Activated naive CD8-positive, alpha-beta T cell treated with anti-CD3 and anti-CD28 coated beads, Interleukin-2, amount 10 ng/mL, durations not matched to agents 7 days and 5 days (primary cell): ENCODE measurements at regions not wholly inside any gene's neighbourhood (a gene's known extent, or its start where the extent isn't known, plus 50 kb on each side); places are given as distances from the start of the nearest gene placed in this dataset.
"Not testable (repeated sequence)": the region's sequence is repeated elsewhere in the genome, so short reads cannot be mapped to it uniquely, and the experiment has no call there.

Experiments
- ATAC-seq: fragments of 150-1000 bp; cut with Tn5 transposase; one replicate; pipeline ENCODE4 v1.10.0; 2021; ENCODE audit warnings: low read depth, moderate library complexity
- POLR2A ChIA-PET: fragments of 350-600 bp; sonication (Branson Sonifier 250); formaldehyde crosslinking; loops from one replicate; lab custom pipeline; 2021; ENCODE audit warnings: antibody characterized with exemption; lab: Charles Lee
- DNase-seq: peaks from one replicate; pipeline ENCODE4 v3.0.0; 2021
- H3K27ac Mint-ChIP-seq: one replicate; pipeline ENCODE4 v1.8.0; 2022; ENCODE audit warnings: mild to moderate bottlenecking, mixed read lengths
- H3K27me3 Mint-ChIP-seq: one replicate; pipeline ENCODE4 v1.8.0; 2022; ENCODE audit warnings: mild to moderate bottlenecking, moderate library complexity, mixed read lengths
- H3K36me3 Mint-ChIP-seq: one replicate; pipeline ENCODE4 v1.8.0; 2021; ENCODE audit warnings: mild to moderate bottlenecking, mixed read lengths
- H3K4me1 Mint-ChIP-seq: one replicate; pipeline ENCODE4 v1.8.0; 2021; ENCODE audit warnings: mixed read lengths
- H3K4me3 Mint-ChIP-seq: one replicate; pipeline ENCODE4 v1.8.0; 2022; ENCODE audit warnings: mild to moderate bottlenecking, moderate library complexity, mixed read lengths
- H3K9me3 Mint-ChIP-seq: one replicate; pipeline ENCODE4 v1.8.0; 2021; ENCODE audit warnings: mixed read lengths

- Mint-ChIP-seq H3K4me3 (no peak overlapping the region), H3K36me3 (no peaks in the 10 kb centered on the region), H3K4me1 (no peaks in the 10 kb centered on the region), H3K27me3 (no peaks in the 10 kb centered on the region), H3K27ac (no peak overlapping the region), H3K9me3 (no peaks in the 10 kb centered on the region)
- DNase-seq (no peak), ATAC-seq (no peak)
- POLR2A ChIA-PET = no interaction called here
These were observed 138.0 kb upstream of the GHR start for GRCh38 chr5:42285230-42285629.

- Mint-ChIP-seq H3K4me1 (no peaks in the 10 kb centered on the region), H3K27me3 (no peaks in the 10 kb centered on the region), H3K4me3 (no peak overlapping the region), H3K36me3 (no peaks in the 10 kb centered on the region), H3K9me3 (peaks cover 4% of the 10 kb centered on the region), H3K27ac (no peak overlapping the region)
- DNase-seq (no peak), ATAC-seq (no peak)
- POLR2A ChIA-PET = no interaction called here
These were observed 122.7 kb upstream of the GHR start for GRCh38 chr5:42300496-42300895.

GRCh38 chr5:42301349-42301748 is 121.9 kb upstream of the GHR start:
- no peaks in the 10 kb centered on the region for H3K27me3 Mint-ChIP-seq
- H3K4me1 Mint-ChIP-seq = no peaks in the 10 kb centered on the region
- H3K4me3 Mint-ChIP-seq = no peak overlapping the region
- DNase-seq (no peak), ATAC-seq (no peak)
- H3K9me3 Mint-ChIP-seq = peaks cover 4% of the 10 kb centered on the region
- no peak overlapping the region for H3K27ac Mint-ChIP-seq
- H3K36me3 Mint-ChIP-seq = no peaks in the 10 kb centered on the region
- POLR2A ChIA-PET = no interaction called here

- Mint-ChIP-seq H3K27me3 (no peaks in the 10 kb centered on the region), H3K4me1 (no peaks in the 10 kb centered on the region), H3K36me3 (no peaks in the 10 kb centered on the region), H3K4me3 (no peak overlapping the region), H3K27ac (no peak overlapping the region), H3K9me3 (peaks cover 3% of the 10 kb centered on the region)
- POLR2A ChIA-PET = no interaction called here
- DNase-seq (no peak), ATAC-seq (no peak)
These were observed 121.1 kb upstream of the GHR start for GRCh38 chr5:42302186-42302585.

GRCh38 chr5:42306287-42306686 is 117.0 kb upstream of the GHR start:
- POLR2A ChIA-PET = no interaction called here
- Mint-ChIP-seq H3K36me3 (no peaks in the 10 kb centered on the region), H3K4me3 (no peak overlapping the region), H3K27ac (no peak overlapping the region), H3K4me1 (no peaks in the 10 kb centered on the region), H3K27me3 (no peaks in the 10 kb centered on the region), H3K9me3 (no peaks in the 10 kb centered on the region)
- ATAC-seq (no peak), DNase-seq (no peak)

- no peaks in the 10 kb centered on the region for H3K27me3 Mint-ChIP-seq
- POLR2A ChIA-PET = no interaction called here
- no peaks in the 10 kb centered on the region for H3K9me3 Mint-ChIP-seq
- no peak for ATAC-seq
- DNase-seq = no peak
- no peaks in the 10 kb centered on the region for H3K4me1 Mint-ChIP-seq
- H3K4me3 Mint-ChIP-seq = no peak overlapping the region
- H3K36me3 Mint-ChIP-seq = no peaks in the 10 kb centered on the region
- H3K27ac Mint-ChIP-seq = no peak overlapping the region
These were observed 113.4 kb upstream of the GHR start for GRCh38 chr5:42309865-42310264.

GRCh38 chr5:42315214-42315613 is 108.0 kb upstream of the GHR start:
- POLR2A ChIA-PET = no interaction called here
- ATAC-seq (no peak), DNase-seq (no peak)
- Mint-ChIP-seq H3K27ac (no peak overlapping the region), H3K27me3 (no peaks in the 10 kb centered on the region), H3K36me3 (peaks cover 1% of the 10 kb centered on the region), H3K9me3 (peaks cover 2% of the 10 kb centered on the region), H3K4me3 (no peak overlapping the region), H3K4me1 (no peaks in the 10 kb centered on the region)

GRCh38 chr5:42317575-42317974 is 105.7 kb upstream of the GHR start:
- Mint-ChIP-seq H3K36me3 (peaks cover 1% of the 10 kb centered on the region), H3K27me3 (no peaks in the 10 kb centered on the region), H3K9me3 (peaks cover 4% of the 10 kb centered on the region), H3K4me1 (no peaks in the 10 kb centered on the region), H3K4me3 (no peak overlapping the region), H3K27ac (no peak overlapping the region)
- POLR2A ChIA-PET = no interaction called here
- ATAC-seq (no peak), DNase-seq (no peak)

- H3K9me3 Mint-ChIP-seq, POLR2A ChIA-PET, DNase-seq, H3K4me3 Mint-ChIP-seq, ATAC-seq, H3K27me3 Mint-ChIP-seq, H3K36me3 Mint-ChIP-seq, H3K27ac Mint-ChIP-seq, H3K4me1 Mint-ChIP-seq: not testable (repeated sequence)
These were observed 103.7 kb upstream of the GHR start for GRCh38 chr5:42319546-42319945.

GRCh38 chr5:42321785-42322184 is 101.5 kb upstream of the GHR start:
- POLR2A ChIA-PET = no interaction called here
- DNase-seq (no peak), ATAC-seq (no peak)
- Mint-ChIP-seq H3K9me3 (peaks cover 2% of the 10 kb centered on the region), H3K36me3 (peaks cover 1% of the 10 kb centered on the region), H3K4me1 (no peaks in the 10 kb centered on the region), H3K27ac (no peak overlapping the region), H3K4me3 (no peak overlapping the region), H3K27me3 (no peaks in the 10 kb centered on the region)

- Mint-ChIP-seq H3K27me3 (no peaks in the 10 kb centered on the region), H3K36me3 (no peaks in the 10 kb centered on the region)
These were observed 86.1 kb upstream of the GHR start for GRCh38 chr5:42337143-42337542.

GRCh38 chr5:42337607-42338006 is 85.6 kb upstream of the GHR start:
- Mint-ChIP-seq H3K27me3 (no peaks in the 10 kb centered on the region), H3K4me3 (no peak overlapping the region), H3K9me3 (peaks cover 7% of the 10 kb centered on the region), H3K4me1 (no peaks in the 10 kb centered on the region), H3K27ac (no peak overlapping the region), H3K36me3 (no peaks in the 10 kb centered on the region)
- ATAC-seq (no peak), DNase-seq (no peak)
- POLR2A ChIA-PET = no interaction called here

More at GRCh38 chr5:42337143-42337542, 86.1 kb upstream of the GHR start:
- peaks cover 7% of the 10 kb centered on the region for H3K9me3 Mint-ChIP-seq
- ATAC-seq (no peak), DNase-seq (no peak)
- POLR2A ChIA-PET = no interaction called here
- H3K27ac Mint-ChIP-seq = no peak overlapping the region
- H3K4me3 Mint-ChIP-seq = no peak overlapping the region
- no peaks in the 10 kb centered on the region for H3K4me1 Mint-ChIP-seq

- POLR2A ChIA-PET = no interaction called here
- H3K4me3 Mint-ChIP-seq = no peak overlapping the region
- H3K36me3 Mint-ChIP-seq = no peaks in the 10 kb centered on the region
- no peak for DNase-seq
- no peaks in the 10 kb centered on the region for H3K27me3 Mint-ChIP-seq
- peaks cover 7% of the 10 kb centered on the region for H3K9me3 Mint-ChIP-seq
- ATAC-seq = no peak
- H3K4me1 Mint-ChIP-seq = no peaks in the 10 kb centered on the region
- H3K27ac Mint-ChIP-seq = no peak overlapping the region
These were observed 85.1 kb upstream of the GHR start for GRCh38 chr5:42338136-42338535.

GRCh38 chr5:42349163-42349562 is 74.1 kb upstream of the GHR start:
- H3K9me3 Mint-ChIP-seq = peaks cover 4% of the 10 kb centered on the region
- H3K4me1 Mint-ChIP-seq = no peaks in the 10 kb centered on the region
- POLR2A ChIA-PET = no interaction called here
- H3K4me3 Mint-ChIP-seq = no peak overlapping the region
- no peaks in the 10 kb centered on the region for H3K27me3 Mint-ChIP-seq
- DNase-seq = no peak
- H3K27ac Mint-ChIP-seq = no peak overlapping the region
- H3K36me3 Mint-ChIP-seq = no peaks in the 10 kb centered on the region
- ATAC-seq = no peak

GRCh38 chr5:42351956-42352355 is 71.3 kb upstream of the GHR start:
- no peak for DNase-seq
- no peak overlapping the region for H3K27ac Mint-ChIP-seq
- no peaks in the 10 kb centered on the region for H3K27me3 Mint-ChIP-seq
- H3K9me3 Mint-ChIP-seq = peaks cover 3% of the 10 kb centered on the region
- ATAC-seq = no peak
- POLR2A ChIA-PET = no interaction called here
- H3K4me1 Mint-ChIP-seq = no peaks in the 10 kb centered on the region
- H3K4me3 Mint-ChIP-seq = no peak overlapping the region
- H3K36me3 Mint-ChIP-seq = no peaks in the 10 kb centered on the region
